Type B pancreatic cell (in vitro differentiated cells): ENCODE measurements at regions not wholly inside any gene's neighbourhood (a gene's known extent, or its start where the extent isn't known, plus 50 kb on each side); places are given as distances from the start of the nearest gene placed in this dataset.

Source experiments
- DNase-seq: peaks from one replicate; pipeline ENCODE4 v3.0.0; 2021; ENCODE audit warnings: mixed read lengths; ENCODE audit not compliant: unreplicated experiment; ENCODE audit errors: extremely low spot score
- H3K27ac Mint-ChIP-seq: 2 replicates; pipeline ENCODE4 v1.8.0; 2021; ENCODE audit warnings: mild to moderate bottlenecking, mixed read lengths
- H3K27me3 Mint-ChIP-seq: 2 replicates; pipeline ENCODE4 v1.8.0; 2021; ENCODE audit warnings: mixed read lengths
- H3K36me3 Mint-ChIP-seq: 2 replicates; pipeline ENCODE4 v1.8.0; 2021; ENCODE audit warnings: mixed read lengths
- H3K4me1 Mint-ChIP-seq: one replicate; pipeline ENCODE4 v1.8.0; 2021; ENCODE audit warnings: mixed read lengths; ENCODE audit not compliant: unreplicated experiment
- H3K4me3 Mint-ChIP-seq: 2 replicates; pipeline ENCODE4 v1.8.0; 2021; ENCODE audit warnings: mild to moderate bottlenecking, mixed read lengths
- H3K9me3 Mint-ChIP-seq: 2 replicates; pipeline ENCODE4 v1.8.0; 2021; ENCODE audit warnings: mixed read lengths
- TF ChIP-seq, protein P1 (sequence below): fragments of 200-600 bp; sonication (generic); conservative IDR thresholded peaks from 2 replicates; pipeline ENCODE4 v1.5.0; 2021; ENCODE audit warnings: antibody characterized with exemption, mild to moderate bottlenecking

DNA sequence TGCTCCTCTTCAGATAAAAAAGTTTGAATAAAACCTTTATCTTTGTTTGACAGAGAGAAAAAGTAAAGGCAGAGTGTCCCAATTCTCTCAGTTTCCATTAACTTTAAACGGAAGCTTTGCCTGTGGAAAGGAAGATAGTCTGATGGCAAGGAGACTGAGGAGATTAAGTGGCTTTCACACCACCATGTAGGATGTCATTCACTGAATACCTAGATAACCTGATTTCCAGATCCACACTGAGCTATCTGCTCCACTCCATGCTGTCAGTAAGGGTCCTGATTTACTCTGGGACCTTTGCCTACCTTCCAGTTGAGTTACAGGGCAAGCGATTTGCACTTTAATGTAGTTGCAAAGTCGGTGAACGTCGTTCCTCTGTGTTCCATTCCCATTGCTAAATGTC, 233.4 kb upstream of the TBL1XR1 start:
- TF ChIP-seq, protein P1, sequence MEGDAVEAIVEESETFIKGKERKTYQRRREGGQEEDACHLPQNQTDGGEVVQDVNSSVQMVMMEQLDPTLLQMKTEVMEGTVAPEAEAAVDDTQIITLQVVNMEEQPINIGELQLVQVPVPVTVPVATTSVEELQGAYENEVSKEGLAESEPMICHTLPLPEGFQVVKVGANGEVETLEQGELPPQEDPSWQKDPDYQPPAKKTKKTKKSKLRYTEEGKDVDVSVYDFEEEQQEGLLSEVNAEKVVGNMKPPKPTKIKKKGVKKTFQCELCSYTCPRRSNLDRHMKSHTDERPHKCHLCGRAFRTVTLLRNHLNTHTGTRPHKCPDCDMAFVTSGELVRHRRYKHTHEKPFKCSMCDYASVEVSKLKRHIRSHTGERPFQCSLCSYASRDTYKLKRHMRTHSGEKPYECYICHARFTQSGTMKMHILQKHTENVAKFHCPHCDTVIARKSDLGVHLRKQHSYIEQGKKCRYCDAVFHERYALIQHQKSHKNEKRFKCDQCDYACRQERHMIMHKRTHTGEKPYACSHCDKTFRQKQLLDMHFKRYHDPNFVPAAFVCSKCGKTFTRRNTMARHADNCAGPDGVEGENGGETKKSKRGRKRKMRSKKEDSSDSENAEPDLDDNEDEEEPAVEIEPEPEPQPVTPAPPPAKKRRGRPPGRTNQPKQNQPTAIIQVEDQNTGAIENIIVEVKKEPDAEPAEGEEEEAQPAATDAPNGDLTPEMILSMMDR, result no peak
- H3K4me1 Mint-ChIP-seq, result peaks cover 16% of the 10 kb centered on the region
- H3K4me3 Mint-ChIP-seq, result no peak overlapping the region
- no peaks in the 10 kb centered on the region for H3K27me3 Mint-ChIP-seq
- no peaks in the 10 kb centered on the region for H3K36me3 Mint-ChIP-seq
- DNase-seq, result no peak
- H3K9me3 Mint-ChIP-seq, result peaks cover 7% of the 10 kb centered on the region
- no peak overlapping the region for H3K27ac Mint-ChIP-seq

DNA sequence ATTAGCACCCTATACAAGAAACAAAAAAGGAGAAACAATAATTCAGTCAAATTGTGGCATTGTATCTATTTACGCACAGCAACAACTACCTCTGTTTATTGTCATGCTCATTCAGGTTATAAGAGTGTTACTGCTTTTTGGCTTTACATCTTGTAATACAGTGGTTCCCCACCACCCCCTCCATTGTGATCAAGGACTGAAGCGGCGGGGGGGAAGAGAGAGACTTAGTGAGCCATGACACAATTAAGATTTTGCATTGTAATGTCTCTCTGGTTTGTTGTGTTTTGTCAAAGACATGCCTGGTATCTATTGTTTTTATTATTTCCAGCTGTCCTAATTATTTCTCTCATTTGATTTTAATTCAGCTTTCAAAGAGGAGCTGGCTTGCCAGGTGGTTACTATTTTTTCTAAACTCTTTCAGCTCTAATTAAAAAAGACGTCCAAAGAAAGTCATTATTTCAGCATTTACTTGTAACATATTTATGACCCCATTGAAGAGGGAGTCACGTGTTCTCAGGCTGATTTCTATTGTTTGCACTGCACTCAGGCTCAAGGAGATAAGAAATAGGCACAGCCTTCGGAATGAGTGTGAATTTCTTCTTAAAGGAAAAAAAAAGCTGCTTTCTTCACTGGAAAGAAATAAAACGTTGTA, 234.4 kb upstream of the TBL1XR1 start:
- H3K4me3 Mint-ChIP-seq, result peak overlapping the region; percentile 25
- peaks cover 7% of the 10 kb centered on the region for H3K9me3 Mint-ChIP-seq
- no peak for DNase-seq
- H3K4me1 Mint-ChIP-seq, result peaks cover 16% of the 10 kb centered on the region
- no peaks in the 10 kb centered on the region for H3K36me3 Mint-ChIP-seq
- TF ChIP-seq, protein P1, result no peak
- H3K27ac Mint-ChIP-seq, result peak overlapping the region; percentile 29
- H3K27me3 Mint-ChIP-seq, result no peaks in the 10 kb centered on the region

GRCh38 chr3:177435301-177435700, 238.0 kb upstream of the TBL1XR1 start:
- Mint-ChIP-seq H3K4me1 (peaks cover 10% of the 10 kb centered on the region), H3K27me3 (no peaks in the 10 kb centered on the region), H3K9me3 (no peaks in the 10 kb centered on the region), H3K36me3 (no peaks in the 10 kb centered on the region), H3K27ac (no peak overlapping the region), H3K4me3 (no peak overlapping the region)
- TF ChIP-seq, protein P1, result no peak
- DNase-seq, result no peak

DNA sequence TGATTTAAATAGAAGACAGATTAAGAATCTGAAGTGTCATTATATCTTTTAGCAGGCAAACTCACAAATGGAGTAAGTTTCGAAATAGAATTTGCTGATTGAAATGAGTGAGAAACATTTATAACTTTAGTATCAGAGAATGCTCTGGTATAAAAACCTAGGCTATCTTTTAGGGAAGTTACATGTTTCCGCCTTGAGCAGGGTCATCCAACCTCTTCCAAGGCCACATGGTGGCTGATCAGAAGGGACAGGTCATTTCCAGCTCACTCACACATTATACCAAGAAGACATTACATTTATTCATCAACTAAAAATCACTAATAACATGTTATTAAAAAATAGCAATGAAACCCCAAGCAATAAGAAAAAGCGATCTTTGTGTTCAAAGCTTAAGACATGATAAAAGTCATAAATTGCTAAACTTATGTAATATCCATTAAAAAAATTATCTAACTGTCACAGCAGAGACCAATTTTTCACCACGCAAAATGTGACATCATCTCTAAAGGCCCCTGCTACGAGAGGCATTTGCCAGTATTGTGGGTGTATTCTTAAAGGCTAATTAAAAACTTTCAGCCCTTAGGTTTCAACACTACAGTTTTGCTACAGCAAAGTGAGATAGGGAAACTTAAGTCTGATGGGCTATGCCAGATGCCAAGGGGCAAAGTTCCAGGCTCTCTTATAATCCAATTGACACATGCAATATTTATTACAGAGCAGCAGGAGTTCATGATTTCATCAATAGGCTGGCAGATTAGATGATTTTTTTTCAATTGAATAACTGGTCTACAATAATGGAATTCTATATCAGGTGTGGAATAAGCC, 240.4 kb upstream of the TBL1XR1 start:
- no peak for DNase-seq
- Mint-ChIP-seq H3K27me3 (no peaks in the 10 kb centered on the region), H3K27ac (no peak overlapping the region)

DNA sequence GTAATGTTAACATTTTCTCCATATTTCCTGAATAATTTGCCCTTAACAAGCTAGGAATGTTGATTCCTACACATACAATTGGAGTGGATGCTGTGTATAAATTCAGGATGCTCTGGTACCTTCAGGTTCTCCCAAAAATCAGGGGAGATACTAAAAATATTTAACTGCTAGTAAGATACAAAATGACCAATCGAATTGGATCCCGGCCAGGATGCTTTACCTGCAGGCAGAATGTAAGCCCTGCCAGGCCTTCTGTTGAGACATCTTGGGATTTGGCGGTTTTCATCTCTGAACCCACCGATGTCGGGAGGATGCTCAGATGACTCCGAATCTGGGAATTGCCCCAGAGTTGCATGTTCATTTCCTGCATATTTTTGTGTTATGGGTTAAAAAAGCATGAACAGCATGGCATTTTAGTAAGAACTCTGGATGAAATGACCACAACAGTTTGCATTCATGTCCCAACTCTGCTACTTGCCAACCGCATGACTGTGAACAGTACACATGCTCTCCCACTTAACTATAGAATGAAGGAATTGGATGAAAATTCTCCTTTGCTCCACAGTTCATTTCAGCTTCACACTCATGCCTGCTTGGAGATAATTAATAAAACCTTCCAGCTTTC, 241.4 kb upstream of the TBL1XR1 start:
- Mint-ChIP-seq H3K9me3 (peaks cover 10% of the 10 kb centered on the region), H3K27me3 (no peaks in the 10 kb centered on the region), H3K36me3 (no peaks in the 10 kb centered on the region), H3K4me3 (no peak overlapping the region), H3K27ac (no peak overlapping the region), H3K4me1 (peaks cover 12% of the 10 kb centered on the region)
- TF ChIP-seq, protein P1, result no peak
- DNase-seq, result no peak

More for the DNA sequence above, 240.4 kb upstream of the TBL1XR1 start:
- H3K4me1 Mint-ChIP-seq, result peaks cover 6% of the 10 kb centered on the region
- no peak overlapping the region for H3K4me3 Mint-ChIP-seq
- TF ChIP-seq, protein P1, result no peak
- H3K36me3 Mint-ChIP-seq, result no peaks in the 10 kb centered on the region
- H3K9me3 Mint-ChIP-seq, result peaks cover 6% of the 10 kb centered on the region
